AG04450 (cell line): ENCODE measurements at regions not wholly inside any gene's neighbourhood (a gene's known extent, or its start where the extent isn't known, plus 50 kb on each side); places are given as distances from the start of the nearest gene placed in this dataset.

Source experiments
- CTCF ChIA-PET: fragments of 300-600, 350-600 bp; formaldehyde crosslinking; extraction: SDS; loops from one replicate; lab custom pipeline; 2022; ENCODE audit warnings: antibody characterized with exemption, inconsistent platforms; lab: Charles Lee
- POLR2A ChIA-PET: fragments of 350-600 bp; formaldehyde crosslinking; extraction: SDS; loops from one replicate; lab custom pipeline; 2021; ENCODE audit warnings: antibody characterized with exemption, inconsistent platforms; lab: Yijun Ruan, JAX
- DNase-seq: peaks from one replicate; pipeline ENCODE4 v3.0.0-alpha.2; 2011; ENCODE audit warnings: low read depth, low spot score
- H3K27ac ChIP-seq: one replicate; pipeline ENCODE4 v1.5.1; 2012; ENCODE audit warnings: low read depth, low read length, control low read depth
- H3K27me3 ChIP-seq: one replicate; pipeline ENCODE4 v1.6.0; 2012; ENCODE audit warnings: low read length; ENCODE audit not compliant: control insufficient read depth, insufficient read depth
- H3K4me3 ChIP-seq: 2 replicates; pipeline ENCODE4 v1.5.1; 2011; ENCODE audit warnings: mild to moderate bottlenecking, low read depth, low read length, control low read depth
- H3K9me3 ChIP-seq: 2 replicates; pipeline ENCODE4 v1.5.1; 2012; ENCODE audit warnings: low read length; ENCODE audit not compliant: control insufficient read depth, insufficient read depth
- TF ChIP-seq, protein P1 (sequence below): IDR thresholded peaks from 2 replicates; pipeline ENCODE4 v1.5.1; 2011; ENCODE audit warnings: low read depth, low read length, control low read depth, inconsistent platforms

DNA sequence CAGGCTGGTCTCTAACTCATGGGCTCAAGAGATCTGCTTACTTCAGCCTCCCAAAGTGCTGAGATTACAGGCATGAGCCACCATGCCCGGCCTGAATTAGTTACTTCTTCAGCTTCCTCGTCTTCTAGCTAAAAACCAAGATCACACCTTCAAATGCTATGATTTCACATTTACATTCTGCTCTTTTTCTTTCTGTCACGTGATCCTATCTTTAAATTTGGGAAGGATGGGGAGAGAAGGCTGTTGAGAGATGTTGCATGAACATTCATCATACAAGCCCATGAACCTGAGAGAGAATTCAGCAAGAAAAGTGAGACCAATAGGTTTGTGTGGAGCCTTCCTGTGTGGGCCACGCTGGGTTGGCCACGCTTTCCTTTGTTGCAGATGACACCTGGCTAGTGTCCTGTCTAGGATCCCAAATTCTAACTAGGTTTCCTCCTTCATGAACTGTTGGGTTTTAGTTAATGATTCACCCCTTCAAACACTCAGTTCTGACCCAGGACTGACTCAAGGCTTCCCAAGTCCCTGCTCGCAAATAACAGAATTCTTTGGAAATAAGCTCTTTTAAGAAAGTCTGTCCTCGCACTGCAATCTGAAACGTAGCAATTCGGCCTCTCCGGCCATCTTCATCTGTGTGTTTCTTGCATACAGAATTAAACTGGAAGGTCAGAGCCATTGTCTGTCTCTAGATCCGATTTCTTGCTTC lies 57.3 kb upstream of the CREB1 start:
- ChIA-PET POLR2A (interaction anchor here (0.8 to 2.2 kb wide), 9 partner anchors 49 to 672 kb away, joined by 3 to 13 read pairs (median 3); partner anchors contain the start of genes CCNYL1 and KLF7), CTCF (interaction anchor here (0.6 to 3.9 kb wide), 45 partner anchors 13 to 671 kb away, joined by 3 to 121 read pairs (median 5); partner anchors contain the start of gene KLF7)
- H3K27me3 ChIP-seq = no peaks in the 10 kb centered on the region
- no peak overlapping the region for H3K4me3 ChIP-seq
- DNase-seq = no peak
- no peaks in the 10 kb centered on the region for H3K9me3 ChIP-seq
- TF ChIP-seq, protein P1, sequence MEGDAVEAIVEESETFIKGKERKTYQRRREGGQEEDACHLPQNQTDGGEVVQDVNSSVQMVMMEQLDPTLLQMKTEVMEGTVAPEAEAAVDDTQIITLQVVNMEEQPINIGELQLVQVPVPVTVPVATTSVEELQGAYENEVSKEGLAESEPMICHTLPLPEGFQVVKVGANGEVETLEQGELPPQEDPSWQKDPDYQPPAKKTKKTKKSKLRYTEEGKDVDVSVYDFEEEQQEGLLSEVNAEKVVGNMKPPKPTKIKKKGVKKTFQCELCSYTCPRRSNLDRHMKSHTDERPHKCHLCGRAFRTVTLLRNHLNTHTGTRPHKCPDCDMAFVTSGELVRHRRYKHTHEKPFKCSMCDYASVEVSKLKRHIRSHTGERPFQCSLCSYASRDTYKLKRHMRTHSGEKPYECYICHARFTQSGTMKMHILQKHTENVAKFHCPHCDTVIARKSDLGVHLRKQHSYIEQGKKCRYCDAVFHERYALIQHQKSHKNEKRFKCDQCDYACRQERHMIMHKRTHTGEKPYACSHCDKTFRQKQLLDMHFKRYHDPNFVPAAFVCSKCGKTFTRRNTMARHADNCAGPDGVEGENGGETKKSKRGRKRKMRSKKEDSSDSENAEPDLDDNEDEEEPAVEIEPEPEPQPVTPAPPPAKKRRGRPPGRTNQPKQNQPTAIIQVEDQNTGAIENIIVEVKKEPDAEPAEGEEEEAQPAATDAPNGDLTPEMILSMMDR = no peak
- H3K27ac ChIP-seq = no peak overlapping the region

DNA sequence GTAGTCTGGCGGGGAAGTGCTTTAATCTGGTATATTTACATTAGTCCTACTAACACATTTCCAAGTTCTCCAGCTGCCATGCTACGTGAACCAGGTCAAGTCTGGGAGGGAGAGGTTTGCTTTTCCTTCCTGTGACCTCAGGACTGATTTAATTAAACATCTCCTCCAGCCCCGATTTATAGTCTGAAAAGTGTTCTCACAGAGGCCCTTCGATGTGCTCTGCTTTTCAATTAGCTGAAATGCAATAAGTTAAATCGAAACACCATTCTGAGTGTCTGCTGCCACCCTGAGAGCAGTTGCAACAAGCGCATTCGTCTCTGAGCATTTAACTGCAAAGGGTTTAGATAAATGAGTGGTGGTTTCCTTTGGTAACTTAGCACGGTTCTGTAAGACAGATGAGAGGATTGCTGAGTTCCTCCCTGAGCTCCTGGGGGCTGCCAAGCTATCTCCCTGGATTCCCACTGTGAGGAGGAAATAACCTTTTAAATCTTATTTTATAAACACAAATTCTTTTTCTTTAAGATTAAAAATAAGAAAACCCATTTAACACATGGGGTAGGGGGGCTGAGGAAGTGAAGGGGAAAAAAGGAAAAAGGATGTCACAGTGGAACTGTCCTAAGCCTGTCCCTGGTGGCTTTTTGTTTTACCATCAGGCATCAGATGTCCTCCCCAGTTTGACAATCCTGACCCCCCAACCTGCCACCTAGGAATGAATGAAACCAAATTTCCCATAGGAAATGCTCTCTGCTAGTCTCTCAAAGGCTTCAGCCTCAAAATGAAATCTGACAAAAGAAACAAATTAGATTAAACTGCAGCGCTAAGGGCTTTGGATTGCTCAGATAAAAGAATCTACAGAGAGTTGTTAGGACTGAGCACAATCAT lies 56.5 kb upstream of the CREB1 start:
- TF ChIP-seq, protein P1 = peak; percentile 89
- H3K9me3 ChIP-seq = no peaks in the 10 kb centered on the region
- ChIA-PET POLR2A (interaction anchor here (0.8 to 2.2 kb wide), 10 partner anchors 49 to 673 kb away, joined by 3 to 13 read pairs (median 3); partner anchors contain the start of genes CCNYL1 and KLF7), CTCF (interaction anchor here (0.6 to 3.9 kb wide), 62 partner anchors 14 to 778 kb away, joined by 3 to 121 read pairs (median 4); partner anchors contain the start of gene KLF7)
- no peak overlapping the region for H3K27ac ChIP-seq
- peak; percentile 65 for DNase-seq
- H3K27me3 ChIP-seq = no peaks in the 10 kb centered on the region
- no peak overlapping the region for H3K4me3 ChIP-seq

DNA sequence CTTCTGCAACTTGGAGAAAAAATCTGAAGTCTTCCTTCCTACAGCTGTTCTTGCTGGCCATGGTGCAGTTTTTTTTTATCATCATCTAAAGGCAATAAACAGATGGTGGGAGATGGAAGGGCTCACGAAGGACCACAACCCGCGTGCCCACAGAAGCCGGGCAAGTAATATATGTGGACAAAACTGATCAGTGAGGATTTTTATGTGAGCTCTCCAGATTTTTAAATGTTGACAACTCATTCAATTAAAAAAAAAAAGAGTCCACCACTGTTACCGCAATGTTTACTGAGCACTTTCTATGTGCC lies 55.9 kb upstream of the CREB1 start:
- POLR2A ChIA-PET = interaction anchor here (1.0 to 2.2 kb wide), 3 partner anchors 215 to 404 kb away, joined by 3 to 11 read pairs (median 5); partner anchors contain the start of gene KLF7

DNA sequence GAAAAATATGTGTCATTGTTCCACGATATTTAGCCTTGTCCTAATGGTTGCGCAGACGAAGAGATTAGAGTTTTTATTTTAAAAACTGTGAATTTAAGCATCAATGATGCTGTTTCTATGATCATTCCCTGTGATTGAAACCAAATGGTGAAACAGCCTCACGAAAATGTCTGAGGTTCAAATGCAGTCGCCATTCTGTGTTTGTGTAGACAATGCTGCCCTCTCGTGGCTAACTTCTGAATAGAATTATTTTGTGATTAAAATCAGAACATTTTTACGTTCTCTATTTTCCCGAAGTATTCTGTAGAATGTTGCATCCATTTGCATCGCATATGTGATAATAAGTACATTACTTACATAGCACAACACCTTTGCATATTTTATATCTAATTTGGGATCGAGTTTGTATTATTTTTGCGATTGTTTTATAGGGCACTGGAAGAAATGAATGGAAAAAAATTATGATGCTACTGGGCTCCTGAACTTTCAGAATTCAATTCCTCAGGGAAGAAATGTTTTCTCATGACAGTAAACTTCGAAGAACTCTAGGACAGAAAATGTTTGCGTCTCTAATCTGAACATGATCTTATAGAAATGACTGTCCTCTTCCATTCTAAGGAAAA lies 54.8 kb upstream of the CREB1 start:
- CTCF ChIA-PET = interaction anchor here (1.2 to 3.9 kb wide), 6 partner anchors 189 to 675 kb away, joined by 4 to 121 read pairs (median 20); partner anchors contain the start of gene KLF7
- Histone ChIP-seq H3K4me3 (no peak overlapping the region), H3K9me3 (no peaks in the 10 kb centered on the region), H3K27ac (no peak overlapping the region), H3K27me3 (no peaks in the 10 kb centered on the region)
- POLR2A ChIA-PET = interaction anchor here (1.4 kb wide), 1 partner anchor 309 kb away, joined by 7 read pairs; the partner anchor contains the start of gene KLF7
- TF ChIP-seq, protein P1 = peak; percentile 61
- no peak for DNase-seq

More for the DNA sequence above, 55.9 kb upstream of the CREB1 start:
- TF ChIP-seq, protein P1 = no peak
- no peak for DNase-seq
- no peak overlapping the region for H3K27ac ChIP-seq
- no peak overlapping the region for H3K4me3 ChIP-seq
- CTCF ChIA-PET = interaction anchor here (0.6 to 3.9 kb wide), 55 partner anchors 14 to 779 kb away, joined by 3 to 121 read pairs (median 4); partner anchors contain the start of gene KLF7
- H3K9me3 ChIP-seq = no peaks in the 10 kb centered on the region
- no peaks in the 10 kb centered on the region for H3K27me3 ChIP-seq
